MCF 10A (cell line): ENCODE measurements at regions not wholly inside any gene's neighbourhood (a gene's known extent, or its start where the extent isn't known, plus 50 kb on each side); places are given as distances from the start of the nearest gene placed in this dataset.

ENCODE experiments used
- BruUV-seq: library from RNA; stranded (reverse); fragments of 400-500 nt; replicated peaks from 2 replicates; lab custom pipeline; 2021; lab: Mats Ljungman, UMichigan
- CTCF ChIA-PET: fragments of 300-600 bp; sonication (Branson Sonifier 250); formaldehyde crosslinking; extraction: SDS; loops from one replicate; lab custom pipeline; 2021; ENCODE audit warnings: antibody characterized with exemption, inconsistent platforms; lab: Yijun Ruan, JAX
- POLR2A ChIA-PET: fragments of 300-600, 350-650 bp; sonication (Branson Sonifier 250); formaldehyde crosslinking; extraction: SDS; loops from one replicate; lab custom pipeline; 2020; ENCODE audit warnings: antibody characterized with exemption, inconsistent platforms; lab: Yijun Ruan, JAX
- DNase-seq: peaks from one replicate; pipeline ENCODE4 v3.0.0-alpha.2; 2018; ENCODE audit not compliant: unreplicated experiment
- H3K27ac Mint-ChIP-seq: one replicate; pipeline ENCODE4 v1.8.0; 2022; ENCODE audit warnings: mild to moderate bottlenecking, low read depth, mixed read lengths; ENCODE audit not compliant: unreplicated experiment
- H3K27me3 Mint-ChIP-seq: one replicate; pipeline ENCODE4 v1.8.0; 2022; ENCODE audit warnings: mixed read lengths; ENCODE audit not compliant: insufficient read depth, unreplicated experiment
- H3K36me3 Mint-ChIP-seq: one replicate; pipeline ENCODE4 v1.8.0; 2022; ENCODE audit warnings: mild to moderate bottlenecking, moderate library complexity, mixed read lengths; ENCODE audit not compliant: insufficient read depth, unreplicated experiment
- H3K4me1 Mint-ChIP-seq: one replicate; pipeline ENCODE4 v1.8.0; 2022; ENCODE audit warnings: mixed read lengths; ENCODE audit not compliant: insufficient read depth, unreplicated experiment
- H3K4me3 Mint-ChIP-seq: one replicate; pipeline ENCODE4 v1.8.0; 2022; ENCODE audit warnings: mild to moderate bottlenecking, moderate library complexity, mixed read lengths; ENCODE audit not compliant: unreplicated experiment
- H3K9me3 Mint-ChIP-seq: one replicate; pipeline ENCODE4 v1.8.0; 2022; ENCODE audit warnings: mixed read lengths; ENCODE audit not compliant: unreplicated experiment
- CTCF ChIP-seq: fragments of 200-600 bp; IDR thresholded peaks from one replicate; pipeline ENCODE4 v1.8.0; 2022; ENCODE audit warnings: antibody characterized with exemption, mild to moderate bottlenecking; ENCODE audit not compliant: unreplicated experiment
- intact Hi-C: fragments of 100-400 bp; cut with micrococcal nuclease; formaldehyde crosslinking; loops from 2 replicates; pipeline ENCODE4 v1.14.1; 2022

GRCh38 chr4:96093563-96093962 is 253.7 kb downstream of the PDHA2 start:
- DNase-seq: no peak
- ChIA-PET CTCF (interaction anchor here (0.6 kb wide), 1 partner anchor 57 kb away, joined by 6 read pairs; no protein-coding TSS in a partner anchor), POLR2A (no interaction called here)
- peaks cover 6% of the 10 kb centered on the region for H3K4me1 Mint-ChIP-seq
- no TSS peak for BruUV-seq
- no peaks in the 10 kb centered on the region for H3K36me3 Mint-ChIP-seq
- H3K27ac Mint-ChIP-seq: no peak overlapping the region
- H3K9me3 Mint-ChIP-seq: no peaks in the 10 kb centered on the region
- intact Hi-C loops: no loop called here
- no peak for TF ChIP-seq CTCF
- no peaks in the 10 kb centered on the region for H3K27me3 Mint-ChIP-seq
- no peak overlapping the region for H3K4me3 Mint-ChIP-seq

- no peak for TF ChIP-seq CTCF
- Mint-ChIP-seq H3K27ac (no peak overlapping the region), H3K36me3 (no peaks in the 10 kb centered on the region), H3K4me1 (peaks cover 6% of the 10 kb centered on the region), H3K4me3 (no peak overlapping the region), H3K27me3 (no peaks in the 10 kb centered on the region), H3K9me3 (no peaks in the 10 kb centered on the region)
- ChIA-PET CTCF (interaction anchor here (0.6 kb wide), 1 partner anchor 57 kb away, joined by 6 read pairs; no protein-coding TSS in a partner anchor), POLR2A (no interaction called here)
- BruUV-seq: no TSS peak
- intact Hi-C loops: no loop called here
- no peak for DNase-seq
Observed at GRCh38 chr4:96094183-96094582, 254.3 kb downstream of the PDHA2 start.

GRCh38 chr4:96097040-96097607 is 257.2 kb downstream of the PDHA2 start:
- intact Hi-C loops: no loop called here
- BruUV-seq: no TSS peak
- TF ChIP-seq CTCF: no peak
- ChIA-PET POLR2A (interaction anchor here (0.6 to 1.1 kb wide), 2 partner anchors 10 to 69 kb away, joined by 3 read pairs; no protein-coding TSS in a partner anchor), CTCF (interaction anchor here (0.6 to 0.8 kb wide), 2 partner anchors 15 to 152 kb away, joined by 3 read pairs; no protein-coding TSS in a partner anchor)
- Mint-ChIP-seq H3K4me1 (peaks cover 12% of the 10 kb centered on the region), H3K36me3 (no peaks in the 10 kb centered on the region), H3K27ac (no peak overlapping the region), H3K4me3 (no peak overlapping the region), H3K9me3 (peaks cover 13% of the 10 kb centered on the region), H3K27me3 (no peaks in the 10 kb centered on the region)
- peak; percentile 27 for DNase-seq

- Mint-ChIP-seq H3K4me1 (peaks cover 17% of the 10 kb centered on the region), H3K9me3 (peaks cover 13% of the 10 kb centered on the region), H3K27ac (no peak overlapping the region), H3K27me3 (no peaks in the 10 kb centered on the region), H3K4me3 (no peak overlapping the region), H3K36me3 (no peaks in the 10 kb centered on the region)
- POLR2A ChIA-PET: interaction anchor here (0.6 to 1.1 kb wide), 2 partner anchors 9 to 69 kb away, joined by 3 read pairs; no protein-coding TSS in a partner anchor
- CTCF ChIA-PET: interaction anchor here (0.8 kb wide), 1 partner anchor 14 kb away, joined by 3 read pairs; no protein-coding TSS in a partner anchor
- intact Hi-C loops: no loop called here
- no TSS peak for BruUV-seq
- DNase-seq: no peak
- TF ChIP-seq CTCF: no peak
Observed at GRCh38 chr4:96097693-96098092, 257.8 kb downstream of the PDHA2 start.
